Endothelial cell of umbilical vein (primary cell): ENCODE measurements at regions not wholly inside any gene's neighbourhood (a gene's known extent, or its start where the extent isn't known, plus 50 kb on each side); places are given as distances from the start of the nearest gene placed in this dataset.

Source experiments
- BruUV-seq: library from RNA; stranded (reverse); fragments of 400-500 nt; replicated peaks from 2 replicates; lab custom pipeline; 2021; lab: Mats Ljungman, UMichigan
- CTCF ChIA-PET: fragments of 300-600, 350-600 bp; sonication (Branson Sonifier 250); formaldehyde crosslinking; loops from one replicate; lab custom pipeline; 2021; ENCODE audit warnings: antibody characterized with exemption, inconsistent platforms; lab: Charles Lee
- POLR2A ChIA-PET: fragments of 300-600, 350-600 bp; sonication (Branson Sonifier 250); formaldehyde crosslinking; loops from one replicate; lab custom pipeline; 2021; ENCODE audit warnings: antibody characterized with exemption, inconsistent platforms; lab: Charles Lee
- DNase-seq: peaks from one replicate; pipeline ENCODE4 v3.0.0-alpha.2; 2011; ENCODE audit warnings: low read depth, low spot score
- FAIRE-seq: peaks from 2 replicates; lab custom pipeline; 2011; peaks lifted over from hg19 to GRCh38; lab: Jason Lieb, UNC
- H2AFZ ChIP-seq: 2 replicates; pipeline ENCODE4 v1.6.0; 2012; ENCODE audit warnings: low read depth, low read length, control low read depth, inconsistent platforms
- H3K27ac ChIP-seq: 2 replicates; pipeline ENCODE4 v1.5.1; 2011; ENCODE audit warnings: low read depth, mild to moderate bottlenecking, control low read depth, low read length, moderate library complexity; ENCODE audit not compliant: insufficient read depth
- H3K27me3 ChIP-seq, 2 experiments: 2 replicates each; pipeline versions ENCODE4 v1.6.0 to v1.6.1; 2011; ENCODE audit warnings: low read length in 2 of 2, mixed read lengths in 1 of 2; ENCODE audit not compliant: control insufficient read depth in 2 of 2, insufficient read depth in 2 of 2
- H3K36me3 ChIP-seq, 2 experiments: 2 replicates in 1 of 2; 3 replicates in 1 of 2; pipeline ENCODE4 v1.5.1; 2011; ENCODE audit warnings: low read length in 2 of 2, mild to moderate bottlenecking in 1 of 2, moderate library complexity in 1 of 2; ENCODE audit not compliant: control insufficient read depth in 2 of 2, insufficient read depth in 2 of 2; ENCODE audit errors: extremely low read depth in 1 of 2
- H3K4me1 ChIP-seq: 3 replicates; pipeline ENCODE4 v1.5.1; 2011; ENCODE audit warnings: mild to moderate bottlenecking, low read length; ENCODE audit not compliant: control insufficient read depth, insufficient read depth; ENCODE audit errors: extremely low read depth
- H3K4me2 ChIP-seq: 2 replicates; pipeline ENCODE4 v1.6.1; 2011; ENCODE audit warnings: low read length, control low read depth, mixed read lengths; ENCODE audit not compliant: insufficient read depth
- H3K4me3 ChIP-seq, 3 experiments: fragments of 200-600 bp in 1 of 3; sonication (generic), shearing (Covaris generic) in 1 of 3; replicated peaks in 1 of 3; 2 replicates each; pipeline ENCODE4 v1.5.1; 2011 to 2016; ENCODE audit warnings: control low read depth in 3 of 3, low read length in 3 of 3, mild to moderate bottlenecking in 2 of 3, inconsistent platforms in 1 of 3, low read depth in 1 of 3, moderate library complexity in 1 of 3; ENCODE audit not compliant: insufficient read depth in 1 of 3
- H3K79me2 ChIP-seq: 2 replicates; pipeline ENCODE4 v1.6.0; 2012; ENCODE audit warnings: low read length, inconsistent platforms; ENCODE audit not compliant: control insufficient read depth, insufficient read depth
- H3K9ac ChIP-seq: replicated peaks from 2 replicates; pipeline ENCODE3; 2011; ENCODE audit warnings: low read length, control low read depth; ENCODE audit not compliant: insufficient read depth; ENCODE audit errors: extremely low read depth
- H3K9me1 ChIP-seq: replicated peaks from 3 replicates; pipeline ENCODE4 v1.6.0; 2011; ENCODE audit warnings: mild to moderate bottlenecking, low read length; ENCODE audit not compliant: control insufficient read depth, insufficient read depth; ENCODE audit errors: extremely low read depth
- H3K9me3 ChIP-seq: replicated peaks from 2 replicates; pipeline ENCODE4 v1.5.1; 2012; ENCODE audit warnings: low read length, inconsistent platforms; ENCODE audit not compliant: control insufficient read depth, insufficient read depth
- H4K20me1 ChIP-seq: replicated peaks from 2 replicates; pipeline ENCODE3; 2011; ENCODE audit warnings: mild to moderate bottlenecking, low read length; ENCODE audit not compliant: control insufficient read depth, insufficient read depth; ENCODE audit errors: extremely low read depth
- CTCF ChIP-seq, 2 donors: IDR thresholded peaks; 1 replicate in 1 of 2; 2 replicates in 1 of 2; pipeline ENCODE4 v1.5.1; 2011; ENCODE audit warnings: low read length in 2 of 2, mild to moderate bottlenecking in 2 of 2, moderate library complexity in 2 of 2, control low read depth in 1 of 2, inconsistent platforms in 1 of 2, low read depth in 1 of 2; ENCODE audit not compliant: insufficient read depth in 1 of 2; ENCODE audit errors: extremely low read depth in 1 of 2
- EZH2 ChIP-seq: IDR thresholded peaks from 2 replicates; pipeline ENCODE4 v1.6.1; 2012; ENCODE audit warnings: borderline replicate concordance, low read depth, mild to moderate bottlenecking, moderate library complexity, low read length, inconsistent platforms; ENCODE audit not compliant: severe bottlenecking
- FOS ChIP-seq: IDR thresholded peaks from 2 replicates; pipeline ENCODE4 v1.6.1; 2011; ENCODE audit warnings: mild to moderate bottlenecking, low read length, moderate library complexity, borderline replicate concordance; ENCODE audit not compliant: insufficient read depth
- GATA2 ChIP-seq: IDR thresholded peaks from 2 replicates; pipeline ENCODE4 v1.7.0; 2011; ENCODE audit warnings: low read depth, mild to moderate bottlenecking, moderate library complexity, mixed read lengths, low read length; ENCODE audit not compliant: insufficient read length, insufficient read depth
- JUN ChIP-seq: IDR thresholded peaks from 2 replicates; pipeline ENCODE4 v1.6.1; 2011; ENCODE audit warnings: borderline replicate concordance, low read depth; ENCODE audit not compliant: insufficient read length, insufficient read depth
- MAX ChIP-seq: IDR thresholded peaks from 2 replicates; pipeline ENCODE4 v1.6.1; 2011; ENCODE audit not compliant: insufficient read depth, insufficient read length
- MYC ChIP-seq: IDR thresholded peaks from one replicate; pipeline ENCODE4 v1.6.1; 2011; ENCODE audit warnings: mild to moderate bottlenecking, low read depth, low read length
- POLR2A ChIP-seq: IDR thresholded peaks from 2 replicates; pipeline ENCODE4 v1.6.1; 2012; ENCODE audit warnings: low read depth, mild to moderate bottlenecking, control low read depth, low read length
- POLR2AphosphoS5 ChIP-seq: IDR thresholded peaks from 2 replicates; pipeline ENCODE4 v1.6.1; 2012; ENCODE audit warnings: low read depth, mild to moderate bottlenecking, control low read depth, low read length, moderate library complexity; ENCODE audit not compliant: insufficient read depth
- dilution Hi-C: fragments of 300-500 bp; cut with MboI; formaldehyde crosslinking; loops from one replicate; pipeline ENCODE4 v1.15.0; 2019; ENCODE audit warnings: low sequenced_read_pairs; ENCODE audit not compliant: extremely low pct_ligation_motif_present
- intact Hi-C: fragments of 100-400 bp; cut with micrococcal nuclease; formaldehyde crosslinking; loops from one replicate; pipeline ENCODE4 v1.10.0; 2022

DNA sequence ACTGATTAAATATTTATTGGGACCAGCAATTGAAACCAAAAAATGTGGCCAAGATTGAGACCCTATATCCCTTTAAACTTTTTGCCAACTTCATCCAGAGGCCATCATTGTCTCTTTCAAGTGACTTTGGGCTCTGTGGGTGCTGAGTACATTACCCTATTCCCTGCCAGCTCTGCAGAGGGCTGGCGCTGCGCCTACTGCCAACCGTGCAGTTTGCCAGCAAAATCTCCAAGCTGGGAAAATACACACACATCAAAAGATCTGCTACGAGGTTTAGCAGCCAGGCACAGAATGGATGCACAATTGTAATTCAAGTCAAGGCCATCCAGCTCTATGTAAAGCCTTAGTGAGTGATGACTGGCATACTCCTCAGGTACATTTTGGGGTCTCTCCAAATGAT, 125.0 kb downstream of the CBLN4 start:
- dilution Hi-C loops (no loop called here), intact Hi-C loops (no loop called here)
- peaks cover 3% of the 10 kb centered on the region for H3K9me3 ChIP-seq
- H3K36me3 ChIP-seq: no peaks in the 10 kb centered on the region
- FAIRE-seq (no peak), DNase-seq (no peak)
- no peak overlapping the region for H3K27ac ChIP-seq
- no peak overlapping the region for H2AFZ ChIP-seq
- CTCF ChIA-PET: no interaction called here
- H3K9ac ChIP-seq: no peak overlapping the region
- H4K20me1 ChIP-seq: no peaks in the 10 kb centered on the region
- TF ChIP-seq POLR2AphosphoS5: no peak
- no peak for TF ChIP-seq POLR2A
- no peak for TF ChIP-seq GATA2
- no peak for TF ChIP-seq MYC
- TF ChIP-seq FOS: no peak
- no peak for TF ChIP-seq JUN
- TF ChIP-seq MAX: no peak
- TF ChIP-seq EZH2: no peak
- TF ChIP-seq CTCF (IDR thresholded peaks at IDR 0.05; ENCODE audit: extremely low read depth in 1 of 2, insufficient read depth in 1 of 2, low read depth in 1 of 2, low read length in 2 of 2): no peak
- no peaks in the 10 kb centered on the region for H3K27me3 ChIP-seq
- no peak overlapping the region for H3K4me3 ChIP-seq
- no peaks in the 10 kb centered on the region for H3K79me2 ChIP-seq
- no TSS peak for BruUV-seq
- no peaks in the 10 kb centered on the region for H3K4me1 ChIP-seq
- no peak overlapping the region for H3K4me2 ChIP-seq
- POLR2A ChIA-PET: no interaction called here
- no peaks in the 10 kb centered on the region for H3K9me1 ChIP-seq
